DND-41 (cell line): ENCODE measurements at regions not wholly inside any gene's neighbourhood (a gene's known extent, or its start where the extent isn't known, plus 50 kb on each side); places are given as distances from the start of the nearest gene placed in this dataset.

ENCODE experiments used
- CTCF ChIP-seq: IDR thresholded peaks from 2 replicates; pipeline ENCODE4 v1.5.1; 2012; ENCODE audit warnings: borderline replicate concordance, low read length, moderate library complexity, mild to moderate bottlenecking; ENCODE audit not compliant: poor library complexity, severe bottlenecking; ENCODE audit errors: extremely low read depth
- EZH2 ChIP-seq: IDR thresholded peaks from 3 replicates; pipeline ENCODE4 v1.6.1; 2012; ENCODE audit warnings: borderline replicate concordance, low read depth, mild to moderate bottlenecking, moderate library complexity, low read length, inconsistent platforms; ENCODE audit not compliant: severe bottlenecking

GRCh38 chr1:242738702-242739645, 214.5 kb upstream of the PLD5 start:
- TF ChIP-seq CTCF (no peak), EZH2 (no peak)
